HG03558 (cell line): ENCODE measurements at regions not wholly inside any gene's neighbourhood (a gene's known extent, or its start where the extent isn't known, plus 50 kb on each side); places are given as distances from the start of the nearest gene placed in this dataset.

Experiments
- ATAC-seq: cut with Tn5 transposase; IDR thresholded peaks from one replicate; pipeline ENCODE4 v1.9.1; 2021; ENCODE audit warnings: moderate number of reproducible peaks; ENCODE audit not compliant: unreplicated experiment; ENCODE audit errors: extremely low read depth

DNA sequence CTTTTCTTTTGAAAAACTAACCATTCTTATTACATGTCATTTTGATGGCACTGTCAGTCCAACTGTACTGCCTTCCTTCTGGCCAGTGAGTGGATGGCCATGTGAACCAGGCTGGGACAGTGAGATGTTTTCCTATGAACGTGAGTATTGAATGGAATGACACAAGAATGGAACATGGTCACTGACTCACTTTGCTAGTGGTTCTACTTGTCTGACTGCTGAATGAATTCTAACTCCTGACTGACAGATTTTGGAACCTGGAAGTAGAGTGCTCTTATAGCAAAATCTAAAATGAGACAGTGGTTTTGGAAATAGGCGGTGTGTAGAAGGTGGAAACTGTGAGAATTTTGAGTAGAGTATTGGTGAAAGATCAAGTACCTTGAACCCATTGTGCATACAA lies 606.9 kb upstream of the KCNMB2 start:
- no peak for ATAC-seq

DNA sequence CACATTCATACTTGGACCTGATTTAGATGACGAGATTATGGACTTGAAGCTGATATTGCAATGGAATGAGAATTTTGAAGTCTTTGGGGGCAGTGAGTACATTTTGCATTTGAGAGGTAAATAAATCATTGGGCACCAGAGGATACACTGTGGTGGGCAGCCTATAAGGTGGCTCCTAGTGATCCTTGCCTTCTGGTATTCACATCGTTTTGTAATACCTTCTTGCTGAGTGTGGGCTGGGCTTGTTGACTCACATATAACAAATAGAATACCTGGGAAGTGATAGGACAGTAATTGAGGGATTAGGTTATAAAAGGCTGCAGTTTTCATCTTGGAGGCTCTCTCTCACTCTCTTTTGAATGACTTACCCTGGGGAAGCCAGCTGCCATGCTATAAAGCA lies 605.5 kb upstream of the KCNMB2 start:
- no peak for ATAC-seq

DNA sequence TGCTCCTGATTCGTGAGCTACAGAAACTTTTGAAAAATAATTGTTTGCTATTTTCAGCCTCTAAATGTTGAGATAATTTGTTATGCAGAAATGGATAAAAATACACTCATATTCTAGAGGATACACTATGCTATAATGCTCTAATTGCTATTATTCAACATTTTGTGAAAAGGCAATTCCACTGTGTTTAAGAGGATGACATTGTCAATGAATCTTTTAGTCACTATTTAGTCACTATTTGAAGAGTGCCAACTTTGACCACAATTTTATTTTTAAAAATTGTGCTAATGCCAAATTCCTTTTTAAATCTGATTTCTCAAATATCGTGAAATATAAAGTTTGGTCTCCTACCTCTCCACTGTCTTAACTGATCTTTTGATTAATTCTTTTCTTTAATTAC lies 604.9 kb upstream of the KCNMB2 start:
- no peak for ATAC-seq

DNA sequence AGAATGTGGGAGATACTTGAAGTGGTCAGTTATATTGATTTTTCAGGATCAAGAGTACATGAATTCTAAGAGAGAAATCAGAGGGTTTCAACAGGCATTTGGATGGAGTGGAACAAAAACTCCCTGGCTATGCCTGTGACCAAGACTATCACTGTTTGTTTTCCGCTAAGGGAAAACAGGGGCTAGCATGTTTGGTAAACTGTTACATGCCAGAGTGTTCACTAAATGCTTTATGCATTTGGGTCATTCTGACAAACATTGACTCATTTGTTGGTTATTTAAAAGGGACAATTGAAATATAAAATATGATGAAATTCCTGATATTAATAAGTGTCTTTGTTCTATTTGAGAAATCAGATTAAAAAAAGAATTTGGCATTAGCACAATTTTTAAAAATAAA lies 603.9 kb upstream of the KCNMB2 start:
- ATAC-seq, result no peak

DNA sequence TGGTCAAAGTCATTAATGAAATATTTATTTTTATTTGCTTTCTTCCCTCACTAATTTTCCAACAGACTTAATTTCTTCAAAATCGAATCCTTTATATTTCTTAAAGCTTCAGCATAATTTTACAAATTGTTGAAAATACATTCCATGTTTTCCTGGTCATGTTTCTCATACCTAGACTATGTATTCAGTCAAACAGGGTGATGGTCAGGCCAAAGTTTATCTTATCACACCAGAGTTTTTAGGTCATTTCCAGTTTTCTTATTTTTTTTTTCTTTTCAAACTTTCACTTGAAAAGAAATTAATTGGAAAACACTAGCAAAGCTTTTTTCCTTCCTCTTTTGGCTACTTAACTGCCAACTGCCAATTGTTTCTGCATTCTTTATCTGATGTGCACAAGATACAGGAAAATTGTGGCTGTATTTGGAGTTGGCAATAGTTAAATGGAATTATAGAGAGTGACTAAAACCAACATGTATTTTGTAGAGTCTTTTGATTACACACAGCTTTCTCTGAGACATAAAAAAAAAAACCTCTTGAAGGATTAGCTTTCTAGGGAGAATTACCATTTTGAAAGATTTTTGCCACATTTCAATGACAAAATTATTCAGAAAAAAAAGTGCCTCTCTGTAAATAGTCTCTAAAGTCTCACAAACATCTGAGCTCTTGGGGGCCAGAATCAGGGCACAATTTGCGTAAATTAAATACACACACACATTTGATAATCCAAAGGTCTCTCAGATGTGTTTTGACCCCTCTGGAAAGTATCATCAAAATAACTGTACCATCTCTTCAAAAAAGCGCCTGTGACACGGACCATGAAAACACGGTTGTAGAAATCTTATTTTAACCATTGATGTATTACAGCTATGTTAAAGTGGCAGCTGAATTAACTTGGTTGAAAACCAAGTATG lies 603.2 kb upstream of the KCNMB2 start:
- ATAC-seq, result no peak

DNA sequence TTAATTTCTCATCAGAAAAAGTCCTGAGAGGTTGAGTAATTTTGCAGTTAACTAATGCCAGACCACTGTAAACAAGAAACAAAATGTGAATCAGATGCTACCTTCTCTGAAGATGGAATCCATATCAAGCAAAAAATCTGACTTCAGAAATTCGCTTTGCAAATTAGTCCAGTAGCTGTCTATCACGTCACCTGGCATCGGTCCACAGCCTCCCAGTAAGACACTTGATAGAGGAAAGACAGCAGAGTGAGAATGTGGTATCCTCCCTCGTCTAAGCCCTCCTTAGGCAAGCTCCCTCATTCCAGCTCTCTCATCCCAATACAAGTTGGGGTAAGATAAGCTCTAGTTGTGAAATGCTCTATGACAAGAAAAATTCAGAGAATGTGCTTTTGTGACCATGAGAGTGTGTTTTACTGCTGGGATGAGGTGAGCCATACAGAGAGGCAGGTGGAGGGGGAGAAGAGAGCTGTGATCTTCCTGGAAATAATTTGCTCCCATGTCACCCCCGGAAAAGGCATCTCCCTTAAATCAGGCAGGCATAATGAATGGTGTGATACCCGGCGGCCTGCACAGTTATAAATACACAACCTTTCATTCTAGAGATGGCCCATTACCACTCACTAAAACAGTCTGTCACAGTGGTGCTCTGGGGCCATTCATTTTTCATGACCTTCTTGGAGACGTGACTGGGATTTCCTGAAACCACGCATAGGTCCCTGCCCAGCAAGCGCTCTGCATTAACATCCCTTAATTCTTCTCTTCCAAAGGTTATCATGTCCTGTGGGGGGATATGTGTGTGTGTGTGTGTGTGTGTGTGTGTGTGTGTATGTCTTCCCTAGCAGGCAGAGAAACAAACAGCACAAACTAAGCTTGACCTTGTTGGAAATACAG lies 602.0 kb upstream of the KCNMB2 start:
- ATAC-seq, result no peak

DNA sequence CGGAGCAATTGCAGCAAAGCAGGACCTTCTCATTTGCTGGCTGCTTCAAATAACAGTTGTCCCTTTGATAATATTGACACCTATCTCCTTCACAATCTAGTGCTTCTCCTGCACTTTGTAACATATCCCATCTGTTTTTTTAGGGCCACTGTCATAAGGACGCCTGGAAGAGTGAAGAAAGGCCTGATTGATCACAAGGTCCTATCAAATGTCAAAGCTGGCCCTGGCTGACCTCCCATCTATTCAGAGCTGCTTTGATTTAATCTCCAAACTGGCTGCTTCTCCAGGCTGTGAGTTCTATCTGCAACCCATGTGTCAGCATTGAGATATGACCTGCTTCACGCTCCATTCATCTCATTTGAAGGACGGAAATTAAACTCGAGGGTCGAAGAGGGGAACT lies 601.2 kb upstream of the KCNMB2 start:
- no peak for ATAC-seq

DNA sequence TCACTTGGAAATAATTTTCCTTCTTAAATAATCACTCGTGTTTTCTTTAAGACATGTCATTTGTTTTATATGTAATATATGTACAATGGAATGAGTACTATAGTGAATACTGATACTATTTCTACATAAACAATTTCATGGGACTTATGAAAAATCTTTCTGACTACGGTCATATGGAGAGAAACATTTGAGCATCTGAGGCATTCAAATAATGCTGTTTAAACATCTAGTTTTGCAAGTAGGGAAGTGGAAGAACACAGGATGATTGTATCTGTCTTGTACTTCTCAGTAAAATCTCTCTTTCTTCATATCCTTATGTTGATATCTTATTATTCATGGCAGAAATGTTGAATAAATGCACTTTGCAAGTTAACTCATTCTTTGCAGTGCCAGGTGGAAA lies 599.5 kb upstream of the KCNMB2 start:
- no peak for ATAC-seq

DNA sequence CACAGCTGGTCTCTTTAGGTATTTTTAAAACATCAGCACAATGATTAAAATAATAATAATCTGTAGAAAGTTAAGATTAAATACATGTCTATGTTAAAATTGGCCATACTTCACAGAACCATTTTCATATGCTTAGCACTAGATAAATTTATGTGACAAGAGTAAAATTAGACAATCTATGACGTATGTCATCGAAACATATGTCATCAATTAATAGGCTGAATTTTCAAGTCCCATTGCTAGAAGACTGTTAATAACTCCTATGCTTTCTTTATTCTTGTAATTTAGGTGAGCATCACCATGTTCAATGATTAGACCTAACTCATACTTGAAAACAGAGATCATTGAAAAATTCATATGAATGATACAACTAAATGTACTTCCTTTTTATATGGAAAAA lies 593.3 kb upstream of the KCNMB2 start:
- ATAC-seq, result no peak

DNA sequence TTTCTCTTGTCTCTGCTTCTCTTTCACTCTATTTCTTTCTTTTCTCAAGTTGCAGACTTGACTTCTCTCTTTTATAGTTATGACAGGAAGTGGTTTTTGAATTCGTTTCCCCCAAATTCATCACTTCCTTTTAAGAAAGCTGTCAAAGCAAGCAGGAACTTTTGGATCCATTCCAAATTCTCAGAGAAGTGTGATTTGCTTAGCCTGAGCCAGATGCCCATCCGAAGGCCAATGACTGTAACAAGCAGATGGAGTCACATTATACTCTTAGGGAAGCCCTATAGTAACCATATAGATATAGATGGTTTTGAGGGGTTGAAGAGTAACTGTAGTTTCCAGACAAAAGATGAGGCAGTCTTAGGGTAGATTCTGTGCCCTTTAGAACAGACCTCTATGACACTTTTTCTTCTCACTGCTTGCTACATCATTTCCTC lies 592.0 kb upstream of the KCNMB2 start:
- ATAC-seq, result no peak

DNA sequence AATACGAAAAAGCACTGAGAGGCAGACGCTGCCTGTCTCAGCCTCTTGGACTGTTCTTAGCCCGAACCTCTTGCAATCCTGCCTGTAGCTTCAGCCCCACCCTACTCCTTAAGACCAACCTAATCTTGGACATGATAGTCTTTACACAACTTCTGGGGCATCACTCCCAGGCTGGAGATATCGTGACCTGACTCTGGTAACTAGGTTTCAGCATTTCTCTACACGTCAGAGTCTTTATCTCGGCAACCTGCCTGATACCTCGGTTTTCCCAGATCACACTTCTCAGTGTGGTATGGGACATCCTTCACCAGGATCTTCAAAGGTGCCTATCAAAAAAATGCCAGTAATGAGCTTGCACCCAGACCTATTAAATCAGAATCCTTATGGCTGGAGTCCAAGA lies 590.2 kb upstream of the KCNMB2 start:
- no peak for ATAC-seq

DNA sequence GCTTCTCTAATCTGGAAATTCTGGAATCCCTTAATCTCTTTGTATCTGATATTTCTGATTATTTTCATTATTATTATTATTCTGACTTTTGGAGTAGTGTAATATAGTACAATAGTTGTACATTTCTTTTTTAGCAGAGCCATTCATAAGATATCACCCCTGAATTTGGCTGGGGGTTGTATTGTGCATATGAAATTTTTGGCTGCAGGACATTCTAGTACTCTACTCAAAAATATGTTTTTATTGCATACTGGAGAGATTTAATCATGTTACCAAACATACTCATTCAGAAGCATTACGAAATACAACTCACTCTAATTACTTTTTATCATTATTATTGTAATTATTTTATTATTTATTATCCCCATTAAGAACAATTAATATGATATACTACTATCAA lies 589.7 kb upstream of the KCNMB2 start:
- ATAC-seq, result no peak

DNA sequence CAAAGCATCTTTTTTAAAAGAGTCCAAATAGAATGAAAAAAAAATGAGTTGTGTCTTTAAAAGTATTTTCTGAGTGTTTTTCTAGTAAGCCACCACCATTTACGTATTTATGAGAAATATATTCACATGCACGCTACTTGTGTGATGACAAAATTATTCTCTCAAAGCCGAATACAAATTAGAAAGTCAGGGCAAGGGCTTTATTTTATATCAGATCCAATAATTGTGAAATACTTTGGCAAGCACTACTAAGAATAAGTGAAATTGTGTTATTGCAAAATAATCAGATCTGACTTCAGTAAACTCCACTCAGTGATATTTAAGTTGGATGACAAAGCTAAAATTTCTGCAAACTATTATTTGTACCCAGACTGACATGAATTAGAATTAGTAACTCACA lies 589.3 kb upstream of the KCNMB2 start:
- no peak for ATAC-seq

DNA sequence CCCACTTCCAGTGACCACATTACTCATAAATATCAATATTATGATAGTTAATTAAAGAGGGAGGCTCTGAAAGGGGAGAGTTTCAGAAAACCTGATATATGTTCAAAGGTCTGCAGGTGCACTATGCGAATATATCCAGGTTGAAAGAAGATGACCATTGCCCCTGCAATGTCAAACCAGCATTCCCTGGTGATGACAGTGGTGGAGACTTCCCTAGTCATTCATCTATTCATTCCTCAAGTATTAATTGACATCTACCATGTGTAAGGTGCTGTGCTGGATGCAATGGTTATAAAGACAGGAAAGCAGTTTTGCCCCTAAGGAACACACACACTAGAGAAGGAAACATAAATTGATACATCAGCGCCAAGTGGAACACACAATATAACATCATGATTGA lies 588.3 kb upstream of the KCNMB2 start:
- no peak for ATAC-seq

DNA sequence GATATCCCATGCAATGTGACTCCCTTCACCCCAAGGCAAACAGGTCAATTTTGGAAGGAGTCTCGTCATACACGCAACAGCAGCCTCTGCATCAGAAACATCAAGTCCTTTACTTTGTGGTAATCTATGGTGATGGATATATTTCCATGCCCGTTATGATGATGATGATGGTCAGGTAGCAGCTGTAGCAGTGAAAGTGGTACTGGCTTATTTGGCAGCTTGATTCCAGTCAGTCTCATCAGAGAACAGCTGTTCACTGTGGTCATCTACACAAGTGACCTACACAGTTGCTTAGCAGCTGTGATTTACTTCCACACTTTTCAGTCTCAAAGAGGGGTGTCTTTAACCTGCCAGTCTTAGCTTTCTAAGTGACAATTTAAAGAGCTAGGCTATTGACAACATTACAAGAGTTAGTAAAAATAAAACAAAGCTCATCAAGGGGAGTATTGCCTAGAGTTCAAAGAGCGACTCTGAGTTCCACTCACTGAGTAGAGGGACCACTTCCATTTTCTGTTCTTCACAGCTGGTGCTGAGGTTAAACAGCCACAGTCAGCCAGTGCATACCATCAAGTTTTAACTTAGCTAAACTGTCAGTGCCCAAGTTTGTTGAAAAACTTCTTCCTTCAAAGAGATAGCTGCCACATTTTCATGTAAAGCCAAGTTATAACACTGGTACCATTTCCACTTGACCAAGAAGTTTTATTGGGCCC lies 587.4 kb upstream of the KCNMB2 start:
- ATAC-seq, result no peak

DNA sequence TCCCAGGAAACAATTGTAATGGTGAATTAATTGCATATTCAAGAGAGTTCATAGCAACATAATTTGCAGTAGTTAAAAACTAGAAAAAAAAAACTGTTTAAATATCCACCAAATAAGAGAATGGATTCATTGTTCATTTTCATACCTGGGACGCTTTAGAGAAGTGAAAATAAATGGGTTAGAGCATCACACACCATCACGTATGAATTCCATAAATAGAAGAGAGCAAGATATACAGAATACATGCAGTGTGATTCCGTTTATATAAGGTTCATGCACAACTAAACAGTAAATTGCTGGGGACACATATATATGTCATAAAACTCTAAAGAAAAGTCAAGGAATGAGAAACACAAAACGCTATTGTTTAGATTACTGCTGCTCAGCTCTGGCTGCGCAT lies 577.0 kb upstream of the KCNMB2 start:
- no peak for ATAC-seq

DNA sequence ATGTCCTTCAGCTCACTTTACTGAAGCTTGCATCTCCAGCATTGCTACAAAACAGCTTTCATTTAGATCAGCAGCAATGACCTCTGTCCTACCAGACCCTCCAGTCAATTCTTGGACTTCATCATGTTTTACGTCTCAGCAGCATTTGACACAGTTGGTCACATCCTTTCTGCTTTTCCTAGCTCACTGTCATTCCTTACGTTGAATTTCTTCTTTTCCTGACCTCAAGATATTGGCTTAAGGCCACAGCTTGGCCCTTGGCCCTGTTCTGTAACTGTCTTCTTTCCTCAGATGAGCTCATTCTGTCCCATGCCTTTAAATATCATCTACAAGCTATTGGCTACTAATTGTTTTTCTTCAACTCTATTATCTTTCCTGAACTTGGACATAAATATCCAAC lies 576.2 kb upstream of the KCNMB2 start:
- ATAC-seq, result no peak

DNA sequence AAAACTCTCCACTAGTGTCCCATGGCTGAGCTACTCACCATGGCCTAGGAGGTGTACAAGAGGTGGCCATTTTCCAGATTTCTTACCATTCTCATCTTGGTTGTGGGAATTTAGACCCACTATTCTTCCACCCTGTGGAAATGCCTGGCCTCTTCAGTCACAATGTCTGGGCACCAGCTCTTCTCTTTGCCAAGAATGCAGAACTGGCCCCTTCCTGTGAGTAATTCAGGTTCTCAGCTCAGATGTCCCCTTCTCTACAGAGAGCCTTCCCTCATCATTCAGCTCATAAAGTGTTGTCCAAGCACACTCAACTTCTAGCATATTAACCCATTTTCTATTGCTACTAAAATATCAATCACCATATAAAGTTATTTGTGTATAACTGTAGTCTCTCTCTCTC lies 575.5 kb upstream of the KCNMB2 start:
- no peak for ATAC-seq

DNA sequence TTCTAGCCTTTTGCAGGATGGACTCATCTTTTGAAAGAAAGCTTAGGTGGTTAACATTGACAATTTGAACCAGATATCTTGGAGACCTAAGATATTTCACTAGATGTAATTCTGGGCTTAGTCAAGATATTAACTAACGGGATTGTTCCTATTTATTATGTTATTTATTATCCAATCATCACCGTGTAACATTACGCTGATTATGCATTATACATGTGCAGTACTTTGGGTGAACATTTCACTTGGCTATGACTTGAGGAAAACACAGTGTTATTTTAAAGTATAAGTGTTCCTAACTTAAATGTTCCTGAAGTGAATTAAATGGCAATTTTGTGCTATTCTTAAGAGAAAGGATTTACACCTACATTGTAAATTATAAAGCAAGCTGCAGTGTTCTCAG lies 574.5 kb upstream of the KCNMB2 start:
- no peak for ATAC-seq

DNA sequence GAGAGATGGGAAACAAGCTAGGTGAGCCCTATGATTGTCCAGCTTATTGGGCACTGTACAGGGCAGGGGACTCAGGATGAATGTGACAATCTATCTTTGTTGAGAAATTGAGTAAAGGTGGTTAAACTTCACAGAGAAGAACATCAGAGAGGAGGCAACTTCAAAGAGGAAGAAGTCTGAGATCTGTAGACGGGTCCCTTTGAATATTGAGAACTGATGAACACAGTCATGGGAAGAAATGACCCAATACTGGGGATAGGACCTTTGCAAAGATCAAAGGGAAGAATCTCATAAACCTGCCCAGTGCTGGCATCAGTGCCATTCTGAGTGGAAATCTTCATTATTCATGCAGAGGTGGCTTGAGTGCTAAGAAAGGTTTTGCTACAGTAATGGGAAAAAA lies 569.7 kb upstream of the KCNMB2 start:
- ATAC-seq, result no peak

DNA sequence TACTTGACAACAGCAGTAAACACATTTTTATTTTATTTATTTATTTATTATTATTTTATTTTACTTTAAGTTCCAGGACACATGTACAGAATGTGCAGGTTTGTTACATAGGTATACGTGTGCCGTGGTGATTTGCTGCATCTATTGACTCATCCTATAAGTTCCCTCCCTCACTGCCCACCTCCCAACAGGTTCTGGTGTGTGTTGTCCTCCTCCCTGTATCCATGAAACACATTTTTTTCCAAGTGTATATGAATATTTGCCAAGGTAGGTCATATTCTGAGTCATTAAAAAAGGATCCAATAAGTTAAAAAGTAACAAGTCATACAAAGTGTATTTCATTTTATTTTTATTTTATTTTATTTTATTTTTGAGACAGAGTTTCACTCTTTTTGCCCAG lies 567.3 kb upstream of the KCNMB2 start:
- no peak for ATAC-seq
